ENCODE measurements at regions not wholly inside any gene's neighbourhood (a gene's known extent, or its start where the extent isn't known, plus 50 kb on each side); places are given as distances from the start of the nearest gene placed in this dataset.

- no peak for TF ChIP-seq CTBP1 (IDR thresholded peaks at IDR 0.05; ENCODE audit: borderline replicate concordance)
- ChIA-PET CTCF (interaction anchor here (0.7 kb wide), 1 partner anchor 49 kb away, joined by 3 read pairs; no protein-coding TSS in a partner anchor), POLR2A (no interaction called here)
- no peak for DNase-seq (ENCODE audit: extremely low spot score)
Measured at GRCh38 chr4:27098034-27098433, 237.4 kb downstream of the STIM2 start.

GRCh38 chr4:27100713-27101112, 240.1 kb downstream of the STIM2 start:
- ChIA-PET POLR2A (no interaction called here), CTCF (interaction anchor here (0.6 kb wide), 1 partner anchor 1603 kb away, joined by 3 read pairs; no protein-coding TSS in a partner anchor)
- TF ChIP-seq NFRKB (IDR thresholded peaks at IDR 0.05) (no peak), ZNF384 (IDR thresholded peaks at IDR 0.05) (no peak), CTBP1 (IDR thresholded peaks at IDR 0.05; ENCODE audit: borderline replicate concordance) (no peak), FOXK2 (IDR thresholded peaks at IDR 0.05) (no peak), TARDBP (IDR thresholded peaks at IDR 0.05) (no peak), ELF4 (IDR thresholded peaks at IDR 0.05) (no peak), HDGF (IDR thresholded peaks at IDR 0.05; ENCODE audit: borderline replicate concordance) (no peak), FOXA1 (IDR thresholded peaks at IDR 0.05) (no peak), SUZ12 (IDR thresholded peaks at IDR 0.05) (no peak), L3MBTL2 (conservative IDR thresholded peaks at IDR 0.05) (no peak), SP1 (IDR thresholded peaks at IDR 0.05) (no peak), LEF1 (IDR thresholded peaks at IDR 0.05; ENCODE audit: borderline replicate concordance) (no peak)
- TF ChIP-seq, protein P1, sequence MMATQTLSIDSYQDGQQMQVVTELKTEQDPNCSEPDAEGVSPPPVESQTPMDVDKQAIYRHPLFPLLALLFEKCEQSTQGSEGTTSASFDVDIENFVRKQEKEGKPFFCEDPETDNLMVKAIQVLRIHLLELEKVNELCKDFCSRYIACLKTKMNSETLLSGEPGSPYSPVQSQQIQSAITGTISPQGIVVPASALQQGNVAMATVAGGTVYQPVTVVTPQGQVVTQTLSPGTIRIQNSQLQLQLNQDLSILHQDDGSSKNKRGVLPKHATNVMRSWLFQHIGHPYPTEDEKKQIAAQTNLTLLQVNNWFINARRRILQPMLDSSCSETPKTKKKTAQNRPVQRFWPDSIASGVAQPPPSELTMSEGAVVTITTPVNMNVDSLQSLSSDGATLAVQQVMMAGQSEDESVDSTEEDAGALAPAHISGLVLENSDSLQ (IDR thresholded peaks at IDR 0.05), result no peak
- no peak for DNase-seq (ENCODE audit: extremely low spot score)

DNA sequence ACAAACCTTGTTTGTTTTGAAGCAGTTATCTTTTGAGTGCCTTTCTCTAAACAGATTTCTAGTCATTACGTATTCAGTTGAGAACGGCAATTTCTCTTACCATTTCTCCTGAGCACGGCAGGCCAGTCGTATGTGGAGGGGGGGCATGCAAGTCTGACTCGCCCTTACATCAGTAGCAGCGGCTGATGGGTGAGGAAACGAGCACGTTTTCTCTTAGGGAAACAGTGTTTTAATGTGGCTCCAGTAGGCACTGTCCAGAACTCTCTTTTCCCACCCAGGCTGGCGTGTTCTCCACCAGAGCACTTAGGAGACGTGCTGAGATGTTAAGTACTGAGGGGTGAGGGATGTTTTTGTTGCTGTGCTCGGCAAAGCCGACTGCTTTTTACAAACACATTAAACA, 240.5 kb downstream of the STIM2 start:
- DNase-seq (ENCODE audit: extremely low spot score), result no peak
- TF ChIP-seq BHLHE40 (IDR thresholded peaks at IDR 0.05; ENCODE audit: borderline replicate concordance) (no peak), ELF4 (IDR thresholded peaks at IDR 0.05) (no peak), LEF1 (IDR thresholded peaks at IDR 0.05; ENCODE audit: borderline replicate concordance) (no peak), FOXA1 (IDR thresholded peaks at IDR 0.05) (no peak), ARNT (IDR thresholded peaks at IDR 0.05) (no peak), SUZ12 (IDR thresholded peaks at IDR 0.05) (no peak), L3MBTL2 (conservative IDR thresholded peaks at IDR 0.05) (no peak), CTBP1 (IDR thresholded peaks at IDR 0.05; ENCODE audit: borderline replicate concordance) (no peak), HDGF (IDR thresholded peaks at IDR 0.05; ENCODE audit: borderline replicate concordance) (no peak), TARDBP (IDR thresholded peaks at IDR 0.05) (no peak), ZNF384 (IDR thresholded peaks at IDR 0.05) (no peak), FOXM1 (IDR thresholded peaks at IDR 0.05; ENCODE audit: borderline replicate concordance) (no peak), SP1 (IDR thresholded peaks at IDR 0.05) (no peak)
- ChIA-PET POLR2A (no interaction called here), CTCF (no interaction called here)

DNA sequence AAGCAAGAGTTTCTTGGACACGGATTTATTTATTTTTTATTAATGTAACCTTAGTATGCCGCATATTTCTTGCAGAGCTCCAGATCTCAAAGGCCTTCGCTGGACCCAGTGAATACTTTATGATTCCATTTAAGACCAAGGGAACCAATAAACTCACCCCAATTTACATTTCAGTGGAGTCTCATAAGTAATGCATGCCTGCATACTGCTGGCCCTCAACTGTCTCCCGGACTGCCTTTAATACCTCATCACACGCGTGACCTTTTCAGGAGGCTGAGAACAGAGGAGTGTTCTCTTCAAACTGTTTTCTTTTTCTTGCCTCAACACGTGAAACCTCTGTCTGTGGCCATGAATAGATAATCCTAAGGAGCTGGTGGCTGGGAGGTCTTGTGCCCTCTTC, 240.9 kb downstream of the STIM2 start:
- ChIA-PET CTCF (no interaction called here), POLR2A (interaction anchor here (0.6 kb wide), 1 partner anchor 50 kb away, joined by 3 read pairs; no protein-coding TSS in a partner anchor)
- TF ChIP-seq BHLHE40 (IDR thresholded peaks at IDR 0.05; ENCODE audit: borderline replicate concordance) (no peak), ARNT (IDR thresholded peaks at IDR 0.05) (no peak), NFRKB (IDR thresholded peaks at IDR 0.05) (no peak), SUZ12 (IDR thresholded peaks at IDR 0.05) (no peak), FOXA1 (IDR thresholded peaks at IDR 0.05) (no peak), FOXM1 (IDR thresholded peaks at IDR 0.05; ENCODE audit: borderline replicate concordance) (no peak), FOXK2 (IDR thresholded peaks at IDR 0.05) (no peak), SP1 (IDR thresholded peaks at IDR 0.05) (no peak), L3MBTL2 (conservative IDR thresholded peaks at IDR 0.05) (no peak), TARDBP (IDR thresholded peaks at IDR 0.05) (no peak), HDGF (IDR thresholded peaks at IDR 0.05; ENCODE audit: borderline replicate concordance) (no peak), CTBP1 (IDR thresholded peaks at IDR 0.05; ENCODE audit: borderline replicate concordance) (no peak)
- no peak for DNase-seq (ENCODE audit: extremely low spot score)

DNA sequence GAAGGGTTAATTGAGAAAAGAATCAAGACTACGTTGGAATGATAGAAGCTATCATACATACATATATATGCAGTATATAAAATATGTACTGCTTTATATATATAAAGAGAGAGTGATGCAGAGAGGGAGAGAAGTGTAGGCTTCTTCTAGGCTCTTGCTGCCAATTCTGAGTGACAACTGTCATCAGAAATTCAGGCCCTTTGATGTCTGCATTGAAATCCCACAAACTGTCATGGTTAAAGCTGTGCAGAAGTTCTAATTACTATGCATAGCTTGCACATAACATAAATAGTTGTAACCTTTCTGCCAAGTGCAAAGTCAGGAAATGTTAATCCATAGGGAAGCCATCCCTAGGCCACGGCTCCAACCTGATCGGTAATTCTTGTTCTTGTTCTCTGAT, 251.0 kb downstream of the STIM2 start:
- TF ChIP-seq ELF4 (IDR thresholded peaks at IDR 0.05), result no peak
- no peak for TF ChIP-seq FOXM1 (IDR thresholded peaks at IDR 0.05; ENCODE audit: borderline replicate concordance)
- TF ChIP-seq SUZ12 (IDR thresholded peaks at IDR 0.05), result no peak
- no peak for TF ChIP-seq LEF1 (IDR thresholded peaks at IDR 0.05; ENCODE audit: borderline replicate concordance)
- TF ChIP-seq L3MBTL2 (conservative IDR thresholded peaks at IDR 0.05), result no peak
- no peak for TF ChIP-seq CTBP1 (IDR thresholded peaks at IDR 0.05; ENCODE audit: borderline replicate concordance)
- TF ChIP-seq TARDBP (IDR thresholded peaks at IDR 0.05), result no peak
- TF ChIP-seq SP1 (IDR thresholded peaks at IDR 0.05), result no peak
- TF ChIP-seq FOXK2 (IDR thresholded peaks at IDR 0.05), result no peak
- no peak for TF ChIP-seq HDGF (IDR thresholded peaks at IDR 0.05; ENCODE audit: borderline replicate concordance)
- TF ChIP-seq NFRKB (IDR thresholded peaks at IDR 0.05), result no peak
- ChIA-PET CTCF (no interaction called here), POLR2A (no interaction called here)
- no peak for DNase-seq (ENCODE audit: extremely low spot score)

DNA sequence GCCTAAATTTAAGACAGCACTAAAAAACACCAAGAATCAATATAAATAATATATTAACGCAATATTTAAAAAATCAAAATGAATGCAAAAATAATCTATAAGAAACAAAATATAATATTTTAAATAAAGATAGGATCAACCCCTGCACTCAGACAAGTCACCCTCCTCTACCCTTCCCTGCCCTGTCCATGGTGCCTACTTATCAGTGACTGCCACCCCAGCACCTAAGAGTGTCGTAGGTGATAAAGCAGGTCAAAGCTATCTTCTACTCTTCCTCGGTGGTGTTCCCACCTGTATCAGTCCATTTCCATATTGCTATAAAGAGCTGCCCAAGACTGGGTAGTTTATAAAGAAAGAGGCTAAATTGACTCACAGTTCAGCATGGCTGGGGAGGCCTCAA, 251.9 kb downstream of the STIM2 start:
- ChIA-PET POLR2A (no interaction called here), CTCF (no interaction called here)
- TF ChIP-seq ARNT (IDR thresholded peaks at IDR 0.05), result no peak
- no peak for TF ChIP-seq BHLHE40 (IDR thresholded peaks at IDR 0.05; ENCODE audit: borderline replicate concordance)
- TF ChIP-seq FOXK2 (IDR thresholded peaks at IDR 0.05), result no peak
- DNase-seq (ENCODE audit: extremely low spot score), result no peak

- TF ChIP-seq FOXK2 (IDR thresholded peaks at IDR 0.05), result no peak
- no peak for TF ChIP-seq TARDBP (IDR thresholded peaks at IDR 0.05)
- TF ChIP-seq, protein P1 (IDR thresholded peaks at IDR 0.05), result no peak
- no peak for TF ChIP-seq L3MBTL2 (conservative IDR thresholded peaks at IDR 0.05)
- TF ChIP-seq LEF1 (IDR thresholded peaks at IDR 0.05; ENCODE audit: borderline replicate concordance), result no peak
- no peak for TF ChIP-seq FOXA1 (IDR thresholded peaks at IDR 0.05)
- no peak for TF ChIP-seq NFRKB (IDR thresholded peaks at IDR 0.05)
- TF ChIP-seq SUZ12 (IDR thresholded peaks at IDR 0.05), result no peak
- TF ChIP-seq FOXM1 (IDR thresholded peaks at IDR 0.05; ENCODE audit: borderline replicate concordance), result no peak
- no peak for TF ChIP-seq BHLHE40 (IDR thresholded peaks at IDR 0.05; ENCODE audit: borderline replicate concordance)
- TF ChIP-seq HDGF (IDR thresholded peaks at IDR 0.05; ENCODE audit: borderline replicate concordance), result no peak
- no peak for TF ChIP-seq CTBP1 (IDR thresholded peaks at IDR 0.05; ENCODE audit: borderline replicate concordance)
- TF ChIP-seq ELF4 (IDR thresholded peaks at IDR 0.05), result no peak
- TF ChIP-seq ARNT (IDR thresholded peaks at IDR 0.05), result no peak
- TF ChIP-seq SP1 (IDR thresholded peaks at IDR 0.05), result no peak
- TF ChIP-seq ZNF384 (IDR thresholded peaks at IDR 0.05), result no peak
- POLR2A ChIA-PET, result no interaction called here
- CTCF ChIA-PET, result no interaction called here
- DNase-seq (ENCODE audit: extremely low spot score), result no peak
Measured at GRCh38 chr4:27115221-27115620, 254.6 kb downstream of the STIM2 start.

All from HEK293T (cell line).